Keratinocyte (primary cell): ENCODE measurements at regions not wholly inside any gene's neighbourhood (a gene's known extent, or its start where the extent isn't known, plus 50 kb on each side); places are given as distances from the start of the nearest gene placed in this dataset.

Source experiments
- DNase-seq: peaks from one replicate; pipeline ENCODE4 v3.0.0-alpha.2; 2011; ENCODE audit warnings: low read depth, missing footprints, low spot score
- FAIRE-seq: peaks from 2 replicates; lab custom pipeline; 2011; peaks lifted over from hg19 to GRCh38; lab: Jason Lieb, UNC
- H2AFZ ChIP-seq: 2 replicates; pipeline ENCODE4 v1.6.0; 2012; ENCODE audit warnings: low read length, control low read depth, inconsistent platforms; ENCODE audit not compliant: control insufficient read depth
- H3K27ac ChIP-seq: 2 replicates; pipeline ENCODE4 v1.5.1; 2011; ENCODE audit warnings: low read length; ENCODE audit not compliant: control insufficient read depth, insufficient read depth
- H3K27me3 ChIP-seq: 3 replicates; pipeline ENCODE4 v1.6.0; 2011; ENCODE audit warnings: low read length; ENCODE audit not compliant: control insufficient read depth, insufficient read depth; ENCODE audit errors: extremely low read depth
- H3K36me3 ChIP-seq, 2 experiments: 2 replicates in 1 of 2; 3 replicates in 1 of 2; pipeline ENCODE4 v1.5.1; 2011; ENCODE audit warnings: low read length in 2 of 2, mild to moderate bottlenecking in 1 of 2; ENCODE audit not compliant: control insufficient read depth in 2 of 2, insufficient read depth in 2 of 2; ENCODE audit errors: extremely low read depth in 1 of 2
- H3K4me1 ChIP-seq: 3 replicates; pipeline ENCODE4 v1.5.1; 2011; ENCODE audit warnings: low read length; ENCODE audit not compliant: control insufficient read depth, insufficient read depth; ENCODE audit errors: extremely low read depth
- H3K4me2 ChIP-seq: 3 replicates; pipeline ENCODE4 v1.6.0; 2011; ENCODE audit warnings: low read depth, low read length; ENCODE audit not compliant: control insufficient read depth, insufficient read depth; ENCODE audit errors: extremely low read depth
- H3K4me3 ChIP-seq, 3 experiments: fragments of 200-600 bp in 1 of 3; sonication (generic) in 1 of 3; 2 replicates in 2 of 3; 3 replicates in 1 of 3; pipeline ENCODE4 v1.5.1; 2011 to 2016; ENCODE audit warnings: low read length in 3 of 3, mild to moderate bottlenecking in 3 of 3, control low read depth in 2 of 3, inconsistent platforms in 1 of 3, low read depth in 1 of 3, mixed read lengths in 1 of 3, mixed run types in 1 of 3, moderate library complexity in 1 of 3; ENCODE audit not compliant: control insufficient read depth in 2 of 3, insufficient read depth in 2 of 3; ENCODE audit errors: extremely low read depth in 1 of 3
- H3K79me2 ChIP-seq: 2 replicates; pipeline ENCODE4 v1.6.0; 2012; ENCODE audit warnings: low read length; ENCODE audit not compliant: control insufficient read depth, insufficient read depth
- H3K9ac ChIP-seq: 3 replicates; pipeline ENCODE4 v1.6.0; 2011; ENCODE audit warnings: low read length; ENCODE audit not compliant: control insufficient read depth, insufficient read depth; ENCODE audit errors: extremely low read depth
- H3K9me1 ChIP-seq: 3 replicates; pipeline ENCODE4 v1.6.0; 2011; ENCODE audit warnings: low read length; ENCODE audit not compliant: control insufficient read depth, insufficient read depth; ENCODE audit errors: extremely low read depth
- H3K9me3 ChIP-seq: 2 replicates; pipeline ENCODE4 v1.5.1; 2012; ENCODE audit warnings: low read depth, low read length; ENCODE audit not compliant: control insufficient read depth
- H4K20me1 ChIP-seq: 3 replicates; pipeline ENCODE4 v1.6.0; 2011; ENCODE audit warnings: low read length; ENCODE audit not compliant: control insufficient read depth, insufficient read depth; ENCODE audit errors: extremely low read depth
- EZH2 ChIP-seq: IDR thresholded peaks from one replicate; pipeline ENCODE4 v1.6.1; 2012; ENCODE audit warnings: inconsistent platforms, mild to moderate bottlenecking, low read length, moderate library complexity
- dilution Hi-C: fragments of 300-500 bp; cut with MboI; formaldehyde crosslinking; loops from one replicate; pipeline ENCODE4 v1.7.0; 2020; ENCODE audit warnings: low sequenced_read_pairs; ENCODE audit not compliant: extremely low pct_ligation_motif_present
- small RNA-seq, 3 experiments: library from RNA; depleted of rRNA; stranded (forward); fragments of <200 nt; gene quantifications; one replicate each; pipeline ENCODE3, GENCODE V24; 2012; ENCODE audit warnings: low read depth in 3 of 3, low replicate concordance in 1 of 3; ENCODE audit not compliant: insufficient read length in 3 of 3
- TF ChIP-seq, protein P1 (sequence below), 3 experiments: IDR thresholded peaks in 1 of 3; conservative IDR thresholded peaks in 1 of 3; optimal IDR thresholded peaks in 1 of 3; 2 replicates in 2 of 3; 3 replicates in 1 of 3; pipeline versions ENCODE3 to v1.5.1; 2011; ENCODE audit warnings: low read length in 3 of 3, mild to moderate bottlenecking in 3 of 3, moderate library complexity in 2 of 3, control low read depth in 1 of 3, inconsistent platforms in 1 of 3; ENCODE audit not compliant: insufficient read depth in 2 of 3; ENCODE audit errors: extremely low read depth in 1 of 3

DNA sequence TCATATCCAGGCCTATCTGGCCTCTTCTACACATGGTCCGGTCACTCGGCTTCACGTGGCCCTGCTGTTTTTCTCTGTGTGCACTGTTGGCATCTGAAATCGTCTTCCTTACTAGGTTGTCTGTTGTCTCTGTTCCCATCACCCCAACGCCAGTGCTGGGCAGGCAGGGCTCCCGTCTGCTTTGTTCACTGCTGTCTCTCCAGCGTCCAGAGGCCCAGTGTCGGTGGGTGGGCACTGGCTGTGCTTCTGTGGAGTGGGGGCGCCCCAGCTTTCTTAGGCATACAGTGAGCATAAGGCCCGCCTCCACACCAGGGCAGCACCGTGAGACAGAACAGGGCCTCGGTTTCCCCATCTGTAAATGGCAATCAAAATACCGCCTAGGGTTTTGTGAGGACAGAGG is 153.1 kb downstream of the BCL11B start:
- Histone ChIP-seq H3K9me3 (no peaks in the 10 kb centered on the region), H3K36me3 (no peaks in the 10 kb centered on the region), H3K79me2 (no peaks in the 10 kb centered on the region), H3K4me1 (no peaks in the 10 kb centered on the region), H3K4me3 (no peak overlapping the region), H3K4me2 (no peak overlapping the region), H3K27ac (no peak overlapping the region), H3K27me3 (no peaks in the 10 kb centered on the region), H4K20me1 (no peaks in the 10 kb centered on the region), H3K9ac (no peak overlapping the region), H3K9me1 (no peaks in the 10 kb centered on the region), H2AFZ (no peak overlapping the region)
- DNase-seq = no peak
- dilution Hi-C loops = no loop called here
- FAIRE-seq = no peak
- TF ChIP-seq, protein P1, sequence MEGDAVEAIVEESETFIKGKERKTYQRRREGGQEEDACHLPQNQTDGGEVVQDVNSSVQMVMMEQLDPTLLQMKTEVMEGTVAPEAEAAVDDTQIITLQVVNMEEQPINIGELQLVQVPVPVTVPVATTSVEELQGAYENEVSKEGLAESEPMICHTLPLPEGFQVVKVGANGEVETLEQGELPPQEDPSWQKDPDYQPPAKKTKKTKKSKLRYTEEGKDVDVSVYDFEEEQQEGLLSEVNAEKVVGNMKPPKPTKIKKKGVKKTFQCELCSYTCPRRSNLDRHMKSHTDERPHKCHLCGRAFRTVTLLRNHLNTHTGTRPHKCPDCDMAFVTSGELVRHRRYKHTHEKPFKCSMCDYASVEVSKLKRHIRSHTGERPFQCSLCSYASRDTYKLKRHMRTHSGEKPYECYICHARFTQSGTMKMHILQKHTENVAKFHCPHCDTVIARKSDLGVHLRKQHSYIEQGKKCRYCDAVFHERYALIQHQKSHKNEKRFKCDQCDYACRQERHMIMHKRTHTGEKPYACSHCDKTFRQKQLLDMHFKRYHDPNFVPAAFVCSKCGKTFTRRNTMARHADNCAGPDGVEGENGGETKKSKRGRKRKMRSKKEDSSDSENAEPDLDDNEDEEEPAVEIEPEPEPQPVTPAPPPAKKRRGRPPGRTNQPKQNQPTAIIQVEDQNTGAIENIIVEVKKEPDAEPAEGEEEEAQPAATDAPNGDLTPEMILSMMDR (optimal IDR thresholded peaks at IDR 0.05 in 1 of 3, IDR thresholded peaks at IDR 0.05 in 1 of 3, conservative IDR thresholded peaks at IDR 0.05 in 1 of 3; ENCODE audit: extremely low read depth in 1 of 3, insufficient read depth in 2 of 3, low read length in 3 of 3) = no peak
- TF ChIP-seq EZH2 = no peak

Small RNAs in the stretch of these regions (small RNA-seq; reads per million reads assigned to genes)
- gene AL162151.2 = 0 to 0.25 (median 0) reads per million in 3 experiments
- 0 reads per million in 3 experiments for gene RN7SL714P
